GM18507 (cell line): ENCODE measurements at regions not wholly inside any gene's neighbourhood (a gene's known extent, or its start where the extent isn't known, plus 50 kb on each side); places are given as distances from the start of the nearest gene placed in this dataset.

Experiments
- DNase-seq: peaks from one replicate; pipeline ENCODE4 v3.0.0; 2011; ENCODE audit warnings: low read depth; ENCODE audit not compliant: insufficient read length; ENCODE audit errors: extremely low spot score
- FAIRE-seq: peaks from 2 replicates; lab custom pipeline; 2011; peaks lifted over from hg19 to GRCh38; lab: Jason Lieb, UNC

GRCh38 chr12:28899951-28900350 lies 249.1 kb upstream of the FAR2 start:
- FAIRE-seq: no peak
- DNase-seq: no peak

DNA sequence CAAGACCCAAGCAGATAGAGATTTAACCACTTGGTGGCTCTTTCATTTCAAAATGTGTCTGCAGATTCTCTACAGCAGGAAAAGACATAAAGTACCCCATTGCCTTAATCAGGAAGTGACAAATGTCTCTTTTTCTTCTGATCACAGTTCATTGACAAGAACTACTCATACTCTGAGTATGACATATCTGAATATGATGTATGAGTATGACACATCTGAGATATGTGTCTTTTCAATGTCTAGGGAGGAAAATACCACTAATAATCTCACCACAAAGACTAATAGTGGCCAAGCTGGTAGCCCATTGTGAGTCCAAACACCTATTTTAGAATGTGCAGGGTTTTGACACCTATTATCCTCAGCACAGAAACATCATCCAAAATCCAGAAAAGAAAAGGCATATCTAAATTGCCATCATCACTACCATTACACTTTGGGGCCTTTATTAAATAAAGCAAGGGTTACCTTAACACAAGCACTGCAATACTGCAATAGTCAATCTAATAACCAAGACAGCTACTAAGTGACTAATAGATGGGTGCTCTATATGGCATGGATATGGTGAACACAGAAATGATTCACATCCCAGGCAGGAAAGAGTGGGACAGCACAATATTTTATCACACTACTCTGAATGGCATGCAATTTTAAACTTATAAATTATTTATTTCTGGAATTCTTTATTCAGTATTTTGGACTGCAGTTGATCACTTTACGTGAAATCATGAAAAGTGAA lies 243.7 kb upstream of the FAR2 start:
- no peak for DNase-seq
- FAIRE-seq: no peak

- DNase-seq: no peak
- no peak for FAIRE-seq
These were observed 240.4 kb upstream of the FAR2 start for GRCh38 chr12:28908646-28909045.

GRCh38 chr12:28909291-28909690 lies 239.8 kb upstream of the FAR2 start:
- DNase-seq: no peak
- FAIRE-seq: no peak

DNA sequence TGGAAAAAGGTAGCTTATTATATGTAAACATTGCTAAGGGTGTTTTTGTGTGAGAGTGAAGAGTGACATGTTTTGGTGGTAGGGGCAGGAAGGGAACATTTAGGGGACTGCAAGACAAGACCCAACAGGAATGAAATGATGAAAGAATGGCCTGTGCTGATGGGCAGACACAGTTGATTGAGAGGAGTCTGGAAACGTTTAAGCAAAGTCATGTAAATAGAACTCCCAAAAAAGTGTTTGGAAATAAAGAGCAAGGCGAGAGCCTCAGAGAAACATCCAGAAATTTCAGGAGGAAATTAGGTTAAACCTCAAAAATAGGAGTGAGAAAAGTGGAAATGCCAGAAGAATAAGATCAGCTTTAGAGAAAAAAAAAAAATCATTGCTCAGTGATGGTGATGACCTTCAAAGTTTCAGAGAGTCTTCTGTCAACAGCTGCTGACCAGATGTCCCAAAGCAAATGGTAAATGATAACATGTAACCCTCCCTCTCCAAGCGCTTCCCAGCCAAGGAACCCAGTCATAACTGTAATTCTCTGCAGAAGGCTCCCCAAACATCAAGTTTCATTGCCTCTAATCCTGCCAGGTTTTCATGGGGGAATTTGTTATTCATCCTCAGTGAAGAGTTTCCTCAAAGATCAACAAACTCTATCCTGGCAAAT lies 223.2 kb upstream of the FAR2 start:
- DNase-seq: no peak

DNA sequence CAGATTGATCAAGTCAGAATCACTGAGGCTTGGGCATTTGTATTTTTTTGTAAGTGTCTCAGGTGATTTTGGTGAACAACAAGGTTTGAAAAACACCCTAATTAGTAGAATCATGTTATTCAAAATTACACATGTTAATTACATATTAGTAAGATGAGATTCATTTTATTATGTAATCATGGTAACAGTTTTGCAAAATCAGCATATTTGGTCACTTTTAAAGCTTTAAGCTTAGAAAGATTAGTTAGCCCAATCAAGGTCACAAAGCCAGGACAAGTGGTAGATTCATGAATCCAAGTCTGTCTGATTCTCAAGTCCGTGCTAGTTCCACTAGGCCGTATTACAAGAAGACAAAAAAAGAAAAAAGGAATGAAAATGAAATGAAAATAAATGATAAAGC lies 218.4 kb upstream of the FAR2 start:
- DNase-seq: no peak
- FAIRE-seq: no peak

More for the DNA sequence above, 223.2 kb upstream of the FAR2 start:
- FAIRE-seq: no peak

- DNase-seq (no peak), FAIRE-seq (no peak)
These were observed 215.9 kb upstream of the FAR2 start for GRCh38 chr12:28933176-28933575.

DNA sequence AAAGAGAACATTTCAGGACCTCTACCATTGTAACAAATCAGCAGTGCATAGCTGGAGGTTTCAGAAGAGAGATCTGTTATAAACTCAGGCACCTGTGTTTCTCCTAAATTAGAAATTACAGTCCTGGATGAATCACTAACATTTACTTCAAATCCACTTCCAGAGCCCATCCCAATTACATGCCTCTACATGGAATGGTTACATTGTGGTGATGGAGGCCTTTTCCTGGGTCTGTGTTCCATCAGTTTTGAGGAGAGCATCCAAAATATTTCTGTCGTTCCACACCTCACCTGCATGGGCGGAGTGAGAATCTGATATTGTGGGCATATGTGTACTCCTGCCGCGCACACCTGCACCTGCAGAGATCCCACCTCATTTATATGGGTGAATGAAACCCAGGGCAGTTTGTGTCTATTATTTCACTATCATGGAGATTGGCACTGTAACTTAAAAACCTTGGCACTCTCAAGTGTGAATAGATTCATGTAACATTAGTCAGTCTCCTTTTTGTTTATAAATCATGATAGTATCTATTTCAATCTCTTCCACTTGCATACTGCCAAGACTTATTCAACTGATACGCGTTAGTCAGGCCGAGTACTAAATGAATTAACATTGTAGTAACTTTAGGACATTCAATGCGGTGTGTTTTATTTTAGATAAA lies 215.1 kb upstream of the FAR2 start:
- no peak for FAIRE-seq

DNA sequence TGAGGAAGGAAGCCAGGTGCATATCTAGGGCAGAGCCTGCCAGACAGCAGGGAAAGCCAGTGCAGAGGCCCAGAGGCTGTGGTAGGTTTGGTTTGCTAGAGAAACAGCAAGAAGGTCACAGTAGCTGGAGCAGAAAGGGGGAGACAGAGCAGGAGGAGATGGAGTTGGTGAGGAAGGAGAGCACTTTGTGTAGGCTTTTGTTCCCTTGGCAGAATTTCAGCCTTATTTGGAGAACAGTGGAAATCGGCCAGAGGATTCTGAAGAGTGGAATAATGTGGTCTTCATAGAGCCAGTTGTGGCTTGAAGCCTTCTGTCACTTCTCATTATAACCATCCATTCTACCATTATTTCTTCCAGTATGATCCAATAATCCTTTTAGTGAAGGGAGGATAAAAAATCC lies 212.9 kb upstream of the FAR2 start:
- FAIRE-seq (no peak), DNase-seq (no peak)

More for the DNA sequence above, 215.1 kb upstream of the FAR2 start:
- no peak for DNase-seq

DNA sequence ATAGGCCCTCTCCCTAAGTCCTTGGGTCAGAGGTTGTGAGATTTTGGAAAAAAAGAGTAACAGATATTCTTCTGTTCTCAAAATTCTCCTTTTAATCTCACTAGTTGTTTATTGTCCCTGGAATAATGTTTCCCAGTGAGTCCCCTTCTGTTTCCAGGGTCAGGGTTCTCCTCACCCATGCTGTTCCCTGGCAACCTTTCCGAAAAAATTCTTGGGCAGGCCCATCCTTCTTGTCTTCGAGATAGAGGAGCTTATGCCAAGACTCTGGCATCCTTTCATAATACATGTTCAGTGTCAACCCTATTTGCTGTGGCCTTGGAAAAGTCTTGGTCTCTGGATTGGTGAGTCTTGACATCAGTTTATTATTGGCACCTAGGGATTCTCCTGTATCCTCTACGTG lies 212.4 kb upstream of the FAR2 start:
- no peak for DNase-seq
- FAIRE-seq: no peak

DNA sequence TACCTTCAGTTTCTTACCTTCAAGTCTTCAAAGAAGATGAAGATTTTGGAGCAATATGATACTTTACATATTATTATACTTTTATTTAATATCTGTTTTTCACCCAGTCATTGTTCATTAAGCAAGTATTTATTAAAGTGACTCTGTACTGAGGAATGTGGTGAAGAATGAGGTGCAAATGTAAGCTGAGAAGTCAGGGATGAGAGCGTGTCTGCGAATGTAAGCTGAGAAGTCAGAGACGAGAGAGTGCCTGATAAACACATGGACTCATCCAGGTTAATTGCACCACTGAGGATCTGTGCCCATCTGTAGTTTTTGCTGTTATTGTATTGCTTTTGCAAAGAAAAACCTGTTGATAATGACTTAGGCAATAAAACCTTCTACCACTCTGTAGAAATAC lies 211.9 kb upstream of the FAR2 start:
- FAIRE-seq (no peak), DNase-seq (no peak)

GRCh38 chr12:28938056-28938455 lies 211.0 kb upstream of the FAR2 start:
- DNase-seq (no peak), FAIRE-seq (no peak)

DNA sequence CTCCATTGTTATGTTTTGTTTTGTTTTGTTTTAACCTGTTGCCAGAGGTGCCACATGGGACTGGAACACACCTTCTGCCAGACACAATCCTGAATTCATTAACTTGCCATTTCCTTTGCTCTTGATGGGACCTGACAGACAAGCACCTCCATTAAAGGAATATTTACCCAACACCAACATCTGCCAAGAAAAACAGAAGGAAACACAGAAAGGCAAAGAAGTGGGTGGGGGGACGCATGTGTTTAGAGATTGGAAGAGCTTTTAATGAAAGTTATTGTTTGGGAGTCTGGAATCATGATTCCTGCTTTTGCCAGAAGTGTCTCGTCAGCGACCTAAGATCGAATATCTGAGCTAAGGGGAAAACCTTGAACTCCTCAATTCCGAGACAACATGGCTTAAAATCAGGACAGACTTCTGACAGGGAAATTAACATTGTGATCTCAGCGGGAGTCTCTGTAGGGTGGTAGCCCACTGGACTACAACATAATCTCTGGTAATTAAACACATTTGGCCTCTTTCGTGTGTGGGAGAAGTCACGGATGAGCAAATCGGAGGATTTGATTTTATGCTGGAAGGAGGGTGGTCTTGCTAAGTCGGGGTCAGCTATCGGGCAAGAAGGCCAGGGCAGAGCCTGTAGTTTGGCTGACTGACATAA lies 210.4 kb upstream of the FAR2 start:
- FAIRE-seq: no peak
- DNase-seq: no peak

GRCh38 chr12:28939427-28939826 lies 209.7 kb upstream of the FAR2 start:
- FAIRE-seq (no peak), DNase-seq (no peak)

DNA sequence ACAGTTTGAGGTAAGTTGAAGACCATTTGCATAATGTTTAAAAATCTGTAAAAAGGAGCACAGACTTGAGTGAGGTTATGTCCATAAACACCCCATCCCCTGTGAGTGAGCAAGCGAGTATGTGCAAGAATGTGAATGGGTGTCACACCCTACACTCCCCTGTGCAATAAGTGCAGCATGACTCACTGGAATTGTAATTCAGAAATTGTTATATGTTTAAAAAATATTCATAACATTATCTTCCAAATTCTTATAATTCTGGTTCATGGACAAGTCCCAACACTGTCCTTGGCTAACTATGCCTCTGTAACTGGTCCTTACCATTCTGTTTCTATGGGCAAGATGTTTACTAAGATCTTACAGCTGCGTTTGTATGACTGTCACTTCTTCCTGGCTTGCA lies 207.8 kb upstream of the FAR2 start:
- DNase-seq (no peak), FAIRE-seq (no peak)

DNA sequence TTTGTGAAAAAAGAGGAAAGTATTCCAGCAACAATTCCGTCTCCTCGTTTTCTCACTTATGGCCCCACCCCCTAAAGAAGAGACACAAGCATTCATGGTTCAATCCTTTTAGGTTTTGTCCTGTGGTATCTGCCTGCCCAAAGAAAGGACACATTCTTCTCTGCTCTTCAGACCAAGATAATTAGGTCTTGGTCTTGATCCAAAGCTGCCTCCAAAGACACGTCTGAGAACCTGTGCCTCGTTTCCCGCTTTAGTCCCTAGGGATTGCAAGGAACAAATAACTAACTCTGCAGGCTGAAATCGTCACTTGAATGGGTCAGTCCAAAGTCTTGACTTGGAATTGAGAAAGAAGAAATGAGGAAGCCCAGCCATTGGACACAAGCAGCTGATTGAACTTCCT lies 202.7 kb upstream of the FAR2 start:
- FAIRE-seq (no peak), DNase-seq (no peak)

- no peak for DNase-seq
These were observed 200.4 kb upstream of the FAR2 start for GRCh38 chr12:28948685-28949084.

DNA sequence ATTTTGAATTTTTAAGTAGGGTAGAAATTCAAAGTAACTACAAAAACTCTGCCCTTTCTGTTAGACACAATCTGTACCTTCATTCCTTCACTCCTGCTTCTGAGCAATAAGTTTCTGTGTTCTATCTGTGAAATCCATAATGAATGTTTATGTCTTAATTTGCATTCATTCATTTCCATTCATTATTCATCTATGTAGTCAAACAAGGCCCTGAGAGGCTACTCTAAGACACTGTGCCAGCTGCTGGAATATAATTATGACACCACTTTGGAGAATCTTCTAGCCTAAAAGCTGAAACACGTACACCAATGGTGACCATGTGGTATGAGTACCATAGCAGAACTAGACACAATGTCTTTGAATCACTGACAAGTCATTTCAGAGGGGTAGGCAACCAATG lies 199.9 kb upstream of the FAR2 start:
- DNase-seq (no peak), FAIRE-seq (no peak)

More at GRCh38 chr12:28948685-28949084, 200.4 kb upstream of the FAR2 start:
- FAIRE-seq: no peak

DNA sequence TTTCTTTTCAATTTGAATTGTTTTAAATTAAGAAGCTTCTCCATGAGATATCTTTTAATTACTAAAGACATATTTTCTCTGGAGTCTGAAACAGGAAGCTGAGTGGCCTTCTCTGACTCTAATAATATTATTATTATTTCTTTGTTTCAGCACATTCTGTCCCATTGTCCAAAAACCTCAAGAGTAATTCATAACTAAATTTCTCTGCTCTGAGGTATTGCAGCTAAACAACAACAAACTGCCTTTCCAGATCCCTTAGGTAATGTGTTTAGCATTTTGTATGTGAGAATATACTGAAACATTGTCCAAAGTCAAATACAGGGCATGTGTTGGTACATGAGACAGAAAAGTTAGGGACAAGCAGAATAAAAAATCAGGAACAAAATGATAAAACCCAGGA lies 199.0 kb upstream of the FAR2 start:
- DNase-seq (no peak), FAIRE-seq (no peak)

DNA sequence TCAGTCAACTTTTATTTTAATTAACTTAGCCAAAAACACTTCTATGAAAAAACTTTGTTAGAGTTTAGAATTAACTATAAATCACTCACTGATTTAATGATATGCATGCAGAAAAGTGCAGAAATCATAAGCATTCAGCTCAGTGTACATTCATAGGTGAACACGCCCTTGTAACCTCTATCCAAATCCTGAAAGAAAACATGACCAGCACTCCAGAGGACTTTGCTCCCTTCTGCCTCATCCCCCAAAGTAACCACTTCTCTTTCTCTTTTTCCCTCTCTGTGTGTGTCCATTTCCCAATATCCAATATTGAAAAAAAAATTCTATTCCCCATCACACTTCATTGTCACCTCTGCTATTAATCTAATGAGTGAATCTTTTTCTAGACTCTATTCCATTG lies 197.1 kb upstream of the FAR2 start:
- DNase-seq (no peak), FAIRE-seq (no peak)
